ENCODE measurements at regions not wholly inside any gene's neighbourhood (a gene's known extent, or its start where the extent isn't known, plus 50 kb on each side); places are given as distances from the start of the nearest gene placed in this dataset.

- TF ChIP-seq CTCF (IDR thresholded peaks at IDR 0.05; ENCODE audit: low read depth, low read length, missing control alignments), result no peak
- no peak overlapping the region for H3K27ac ChIP-seq
- in situ Hi-C loops (cut with HindIII; ENCODE audit: low pct_ligation_motif_present, low sequenced_read_pairs), result no loop called here
- H3K4me3 ChIP-seq (ENCODE audit: low read depth, low read length), result no peak overlapping the region
- DNase-seq, result no peak
- H3K36me3 ChIP-seq (replicated peaks), result no peaks in the 10 kb centered on the region
- no peaks in the 10 kb centered on the region for H3K27me3 ChIP-seq (replicated peaks)
These were observed 81.2 kb upstream of the RAB3GAP2 start for GRCh38 chr1:220353229-220354012.

- H3K27me3 ChIP-seq (replicated peaks), result no peaks in the 10 kb centered on the region
- no peak for DNase-seq
- in situ Hi-C loops (cut with HindIII; ENCODE audit: low pct_ligation_motif_present, low sequenced_read_pairs), result no loop called here
- H3K4me3 ChIP-seq (ENCODE audit: low read depth, low read length), result no peak overlapping the region
- H3K27ac ChIP-seq, result no peak overlapping the region
- no peaks in the 10 kb centered on the region for H3K36me3 ChIP-seq (replicated peaks)
- no peak for TF ChIP-seq CTCF (IDR thresholded peaks at IDR 0.05; ENCODE audit: low read depth, low read length, missing control alignments)
These were observed 76.0 kb upstream of the RAB3GAP2 start for GRCh38 chr1:220348211-220348610.

GRCh38 chr1:220347654-220348175 lies 75.5 kb upstream of the RAB3GAP2 start:
- Histone ChIP-seq H3K27ac (no peak overlapping the region), H3K4me3 (ENCODE audit: low read depth, low read length) (no peak overlapping the region), H3K27me3 (replicated peaks) (no peaks in the 10 kb centered on the region), H3K36me3 (replicated peaks) (no peaks in the 10 kb centered on the region)
- no peak for DNase-seq
- in situ Hi-C loops (cut with HindIII; ENCODE audit: low pct_ligation_motif_present, low sequenced_read_pairs), result no loop called here
- no peak for TF ChIP-seq CTCF (IDR thresholded peaks at IDR 0.05; ENCODE audit: low read depth, low read length, missing control alignments)

- TF ChIP-seq CTCF (IDR thresholded peaks at IDR 0.05; ENCODE audit: low read depth, low read length, missing control alignments), result no peak
- H3K27me3 ChIP-seq (replicated peaks), result no peaks in the 10 kb centered on the region
- in situ Hi-C loops (cut with HindIII; ENCODE audit: low pct_ligation_motif_present, low sequenced_read_pairs), result no loop called here
- no peak for DNase-seq
- H3K4me3 ChIP-seq (ENCODE audit: low read depth, low read length), result no peak overlapping the region
- H3K27ac ChIP-seq, result no peak overlapping the region
- H3K36me3 ChIP-seq (replicated peaks), result no peaks in the 10 kb centered on the region
These were observed 72.5 kb upstream of the RAB3GAP2 start for GRCh38 chr1:220344745-220345144.

GRCh38 chr1:220342853-220343252 lies 70.6 kb upstream of the RAB3GAP2 start:
- Histone ChIP-seq H3K27ac (no peak overlapping the region), H3K36me3 (replicated peaks) (no peaks in the 10 kb centered on the region), H3K27me3 (replicated peaks) (no peaks in the 10 kb centered on the region), H3K4me3 (ENCODE audit: low read depth, low read length) (no peak overlapping the region)
- in situ Hi-C loops (cut with HindIII; ENCODE audit: low pct_ligation_motif_present, low sequenced_read_pairs), result no loop called here
- no peak for DNase-seq
- TF ChIP-seq CTCF (IDR thresholded peaks at IDR 0.05; ENCODE audit: low read depth, low read length, missing control alignments), result no peak

Measured in brain microvascular endothelial cell (primary cell).